Left ventricle myocardium inferior (tissue), 1 donor: ENCODE measurements at regions not wholly inside any gene's neighbourhood (a gene's known extent, or its start where the extent isn't known, plus 50 kb on each side); places are given as distances from the start of the nearest gene placed in this dataset.

Source experiments
- DNase-seq: peaks from one replicate; pipeline ENCODE4 v3.0.0-alpha.2; 2020
- H3K27ac ChIP-seq: fragments of 200-600 bp; replicated peaks from 2 replicates; pipeline ENCODE4 v1.8.0; 2021
- H3K27me3 ChIP-seq: fragments of 200-600 bp; 2 replicates; pipeline ENCODE4 v1.8.0; 2021; ENCODE audit warnings: low read depth
- H3K36me3 ChIP-seq: fragments of 200-600 bp; 2 replicates; pipeline ENCODE4 v1.8.0; 2021
- H3K4me1 ChIP-seq: fragments of 200-600 bp; 2 replicates; pipeline ENCODE4 v1.8.0; 2021
- H3K4me3 ChIP-seq: fragments of 200-600 bp; 2 replicates; pipeline ENCODE4 v1.8.0; 2021; ENCODE audit warnings: mild to moderate bottlenecking, moderate library complexity
- H3K9me3 ChIP-seq: fragments of 200-600 bp; replicated peaks from 2 replicates; pipeline ENCODE4 v1.8.0; 2021
- CTCF ChIP-seq: fragments of 200-600 bp; IDR thresholded peaks from 2 replicates; pipeline ENCODE4 v1.8.0; 2021; ENCODE audit warnings: antibody characterized with exemption, mild to moderate bottlenecking, borderline replicate concordance
- intact Hi-C: fragments of 100-400 bp; cut with micrococcal nuclease; formaldehyde crosslinking; loops from one replicate; pipeline ENCODE4 v1.11.0; 2022
- donor health status: DM: no; HTN: yes; CAD: no; lungs with severe emphysema.

GRCh38 chrX:118220509-118220908 lies 103.9 kb upstream of the KLHL13 start:
- H3K36me3 ChIP-seq = no peaks in the 10 kb centered on the region
- H3K4me1 ChIP-seq = no peaks in the 10 kb centered on the region
- TF ChIP-seq CTCF = no peak
- no peaks in the 10 kb centered on the region for H3K9me3 ChIP-seq
- H3K4me3 ChIP-seq = no peak overlapping the region
- no peak for DNase-seq
- intact Hi-C loops = loop anchor here (10.0 kb wide), 1 partner anchor 226 kb away; no protein-coding TSS in a partner anchor
- H3K27me3 ChIP-seq = no peaks in the 10 kb centered on the region
- H3K27ac ChIP-seq = no peak overlapping the region

DNA sequence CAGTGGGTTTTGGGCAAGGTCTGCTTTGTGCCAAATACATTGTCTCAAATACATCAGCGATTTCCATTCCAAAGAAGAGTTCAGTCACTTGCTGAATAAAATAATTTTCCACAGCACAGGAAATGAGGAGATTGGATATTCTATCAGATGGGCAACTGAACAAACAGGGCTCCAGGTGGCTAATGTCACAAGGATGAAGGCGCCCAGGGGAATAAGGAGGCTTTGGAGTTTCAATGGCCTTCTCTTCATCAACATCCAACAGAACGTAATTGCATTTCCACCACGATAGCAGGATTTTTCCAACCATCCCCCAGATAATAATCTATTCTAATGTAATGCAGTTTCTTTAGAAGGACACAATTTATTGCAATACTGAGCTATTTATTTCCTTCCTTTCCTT lies 104.7 kb upstream of the KLHL13 start:
- intact Hi-C loops = loop anchor here (10.0 kb wide), 1 partner anchor 226 kb away; no protein-coding TSS in a partner anchor
- DNase-seq = no peak
- Histone ChIP-seq H3K4me1 (no peaks in the 10 kb centered on the region), H3K9me3 (no peaks in the 10 kb centered on the region), H3K36me3 (no peaks in the 10 kb centered on the region), H3K27me3 (no peaks in the 10 kb centered on the region), H3K27ac (no peak overlapping the region), H3K4me3 (no peak overlapping the region)
- no peak for TF ChIP-seq CTCF

GRCh38 chrX:118221733-118222132 lies 105.1 kb upstream of the KLHL13 start:
- no peak for TF ChIP-seq CTCF
- no peak overlapping the region for H3K4me3 ChIP-seq
- no peak for DNase-seq
- H3K27ac ChIP-seq = no peak overlapping the region
- no peaks in the 10 kb centered on the region for H3K27me3 ChIP-seq
- no peaks in the 10 kb centered on the region for H3K9me3 ChIP-seq
- intact Hi-C loops = loop anchor here (10.0 kb wide), 1 partner anchor 227 kb away; no protein-coding TSS in a partner anchor
- no peaks in the 10 kb centered on the region for H3K4me1 ChIP-seq
- no peaks in the 10 kb centered on the region for H3K36me3 ChIP-seq

DNA sequence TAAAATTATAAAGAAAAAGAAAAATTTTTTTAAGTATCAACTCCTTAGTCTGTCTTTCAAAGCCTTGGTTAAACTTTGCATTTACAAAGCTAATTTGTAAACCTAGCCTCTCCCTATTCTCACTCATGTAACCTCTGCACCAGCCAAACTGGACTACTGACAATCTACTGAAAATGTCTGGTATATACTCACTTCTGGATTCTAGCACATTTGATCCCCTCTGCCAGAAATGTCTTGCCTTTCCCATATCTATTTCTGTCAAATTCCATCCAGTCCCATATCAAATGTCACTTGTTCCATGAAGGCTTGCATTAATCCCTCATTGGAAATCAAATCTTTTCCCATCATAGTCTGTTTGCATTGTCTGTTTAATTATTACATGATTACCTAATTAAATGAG lies 105.8 kb upstream of the KLHL13 start:
- no peak for TF ChIP-seq CTCF
- Histone ChIP-seq H3K4me1 (no peaks in the 10 kb centered on the region), H3K9me3 (no peaks in the 10 kb centered on the region), H3K27ac (no peak overlapping the region), H3K36me3 (no peaks in the 10 kb centered on the region), H3K27me3 (no peaks in the 10 kb centered on the region), H3K4me3 (no peak overlapping the region)
- intact Hi-C loops = loop anchor here (10.0 kb wide), 1 partner anchor 228 kb away; no protein-coding TSS in a partner anchor
- no peak for DNase-seq

DNA sequence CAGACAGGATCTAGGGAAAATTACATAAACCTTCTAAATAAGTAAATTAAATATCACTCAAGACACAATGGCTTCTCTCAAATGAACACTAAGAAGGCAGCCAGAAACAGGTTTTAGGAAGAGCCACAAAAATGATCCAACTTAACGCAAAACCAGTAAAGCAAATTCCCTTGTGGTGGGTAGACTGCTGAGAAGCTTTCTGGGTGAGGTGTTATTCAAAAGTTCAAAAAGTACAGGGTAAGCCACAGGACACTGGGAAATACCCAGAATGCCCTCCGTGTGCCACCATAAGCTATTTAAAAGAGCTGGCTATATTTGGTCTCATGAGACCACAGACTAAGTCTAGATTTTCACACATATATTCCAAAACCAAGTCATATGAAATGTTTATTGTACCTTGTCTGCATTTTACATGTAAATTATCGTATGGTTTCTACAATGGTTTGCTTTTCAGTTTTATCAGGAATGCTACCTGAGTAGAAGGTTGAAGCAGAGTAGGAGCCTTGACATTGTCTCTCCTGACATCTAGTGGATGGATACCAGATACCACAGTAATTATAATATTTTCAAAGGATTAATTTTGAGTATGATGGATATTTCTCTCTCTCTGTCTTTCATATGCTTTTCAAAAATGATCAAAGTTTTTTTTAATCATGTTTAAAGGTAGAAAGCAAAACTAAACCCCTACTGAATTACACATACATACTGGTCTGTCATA lies 109.3 kb upstream of the KLHL13 start:
- H3K36me3 ChIP-seq = no peaks in the 10 kb centered on the region
- H3K27ac ChIP-seq = no peak overlapping the region
- no peaks in the 10 kb centered on the region for H3K9me3 ChIP-seq
- H3K27me3 ChIP-seq = no peaks in the 10 kb centered on the region
- no peak for DNase-seq
- intact Hi-C loops = loop anchor here (10.0 kb wide), 1 partner anchor 231 kb away; no protein-coding TSS in a partner anchor
- H3K4me1 ChIP-seq = no peaks in the 10 kb centered on the region
- TF ChIP-seq CTCF = peak; percentile 50
- no peak overlapping the region for H3K4me3 ChIP-seq
